H1 (cell line): ENCODE measurements at regions not wholly inside any gene's neighbourhood (a gene's known extent, or its start where the extent isn't known, plus 50 kb on each side); places are given as distances from the start of the nearest gene placed in this dataset.

Source experiments
- CTCF ChIA-PET: fragments of 300-600 bp; sonication (Branson Sonifier 250); formaldehyde crosslinking; loops from one replicate; lab custom pipeline; 2021; ENCODE audit not compliant: partially characterized antibody; lab: Charles Lee
- POLR2A ChIA-PET: fragments of 300-600 bp; sonication (Branson Sonifier 250); formaldehyde crosslinking; loops from one replicate; lab custom pipeline; 2021; ENCODE audit warnings: inconsistent platforms; ENCODE audit not compliant: partially characterized antibody; lab: Charles Lee
- DNase-seq, 2 experiments: peaks; one replicate each; pipeline versions ENCODE4 v3.0.0 to v3.0.0-alpha.2; 2010 to 2022; ENCODE audit warnings: low spot score in 2 of 2, low read depth in 1 of 2, mixed read lengths in 1 of 2
- FAIRE-seq: peaks from 2 replicates; lab custom pipeline; 2011; peaks lifted over from hg19 to GRCh38; lab: Jason Lieb, UNC
- H2AFZ ChIP-seq: 2 replicates; pipeline ENCODE4 v1.8.1; 2012; ENCODE audit warnings: low read length, inconsistent platforms
- H2AK5ac ChIP-seq: 2 replicates; pipeline ENCODE4 v1.6.1; 2013; ENCODE audit warnings: low read depth, low read length
- H2BK120ac ChIP-seq: replicated peaks from 2 replicates; pipeline ENCODE3; 2013; ENCODE audit warnings: low read depth, low read length, inconsistent platforms
- H2BK12ac ChIP-seq: 2 replicates; pipeline ENCODE4 v1.6.1; 2013; ENCODE audit warnings: low read depth, low read length
- H2BK15ac ChIP-seq: 2 replicates; pipeline ENCODE4 v1.6.1; 2013; ENCODE audit warnings: low read length
- H2BK20ac ChIP-seq: 2 replicates; pipeline ENCODE4 v1.6.1; 2013; ENCODE audit warnings: low read length
- H2BK5ac ChIP-seq: 2 replicates; pipeline ENCODE4 v1.6.1; 2013; ENCODE audit warnings: low read depth, low read length
- H3K14ac ChIP-seq: 2 replicates; pipeline ENCODE4 v1.6.1; 2013; ENCODE audit warnings: inconsistent platforms; ENCODE audit not compliant: insufficient read length
- H3K18ac ChIP-seq: 2 replicates; pipeline ENCODE4 v1.6.1; 2013; ENCODE audit warnings: low read length; ENCODE audit errors: extremely low read depth
- H3K23ac ChIP-seq: 2 replicates; pipeline ENCODE4 v1.6.1; 2013; ENCODE audit warnings: inconsistent platforms; ENCODE audit not compliant: insufficient read length
- H3K23me2 ChIP-seq: 2 replicates; pipeline ENCODE4 v1.6.1; 2013; ENCODE audit warnings: low read depth, low read length
- H3K27ac ChIP-seq: 2 replicates; pipeline ENCODE4 v1.6.1; 2011; ENCODE audit warnings: low read depth, low read length, inconsistent platforms
- H3K27me3 ChIP-seq, 4 experiments: replicated peaks in 1 of 4; 1 replicate in 1 of 4; 2 replicates in 3 of 4; pipeline versions ENCODE4 v1.6.1 to v1.8.1; 2011 to 2013; ENCODE audit warnings: low read length in 3 of 4, mild to moderate bottlenecking in 3 of 4, inconsistent platforms in 2 of 4, mixed read lengths in 2 of 4, moderate library complexity in 1 of 4; ENCODE audit not compliant: control insufficient read depth in 3 of 4, insufficient read depth in 3 of 4; ENCODE audit errors: extremely low read depth in 1 of 4
- H3K36me3 ChIP-seq, 4 experiments: 2 replicates each; pipeline versions ENCODE4 v1.6.1 to v1.8.1; 2011 to 2013; ENCODE audit warnings: mild to moderate bottlenecking in 4 of 4, low read length in 3 of 4, moderate library complexity in 2 of 4, control low read depth in 1 of 4, inconsistent platforms in 1 of 4; ENCODE audit not compliant: insufficient read depth in 4 of 4, control insufficient read depth in 2 of 4
- H3K4ac ChIP-seq: replicated peaks from 2 replicates; pipeline ENCODE3; 2013; ENCODE audit warnings: low read length, low read depth, mixed read lengths, inconsistent platforms; ENCODE audit not compliant: insufficient read length
- H3K4me1 ChIP-seq, 4 experiments: replicated peaks in 1 of 4; 1 replicate in 1 of 4; 2 replicates in 3 of 4; pipeline versions ENCODE4 v1.6.1 to v1.8.1; 2011 to 2013; ENCODE audit warnings: low read length in 3 of 4, inconsistent platforms in 2 of 4, mixed read lengths in 1 of 4; ENCODE audit not compliant: insufficient read depth in 4 of 4, control insufficient read depth in 3 of 4
- H3K4me2 ChIP-seq, 2 experiments: 2 replicates each; pipeline versions ENCODE4 v1.6.1 to v1.8.1; 2011 to 2013; ENCODE audit warnings: low read depth in 2 of 2, low read length in 2 of 2, control low read depth in 1 of 2, inconsistent platforms in 1 of 2, mild to moderate bottlenecking in 1 of 2; ENCODE audit not compliant: insufficient read depth in 1 of 2
- H3K4me3 ChIP-seq, 4 experiments: fragments of 200-600, 300-600 bp in 1 of 4; sonication (generic), shearing (Covaris generic), sonication (Bioruptor Twin) in 1 of 4; 2 replicates each; pipeline versions ENCODE4 v1.5.1 to v1.8.1; 2011 to 2016; ENCODE audit warnings: low read length in 4 of 4, low read depth in 3 of 4, control low read depth in 2 of 4, inconsistent platforms in 2 of 4, mild to moderate bottlenecking in 2 of 4, mixed read lengths in 1 of 4, moderate library complexity in 1 of 4; ENCODE audit not compliant: insufficient read depth in 2 of 4; ENCODE audit errors: extremely low read depth in 1 of 4
- H3K56ac ChIP-seq: replicated peaks from 2 replicates; pipeline ENCODE3; 2013; ENCODE audit warnings: low read depth, mild to moderate bottlenecking, mixed read lengths, low read length, inconsistent platforms; ENCODE audit not compliant: insufficient read length
- H3K79me1 ChIP-seq: 2 replicates; pipeline ENCODE4 v1.6.1; 2013; ENCODE audit warnings: low read depth, low read length, control low read depth
- H3K79me2 ChIP-seq, 2 experiments: 2 replicates each; pipeline versions ENCODE4 v1.6.1 to v1.8.1; 2012 to 2013; ENCODE audit warnings: low read length in 2 of 2, mild to moderate bottlenecking in 2 of 2, inconsistent platforms in 1 of 2; ENCODE audit not compliant: insufficient read depth in 2 of 2, control insufficient read depth in 1 of 2
- H3K9ac ChIP-seq, 4 experiments: replicated peaks in 1 of 4; 1 replicate in 1 of 4; 2 replicates in 3 of 4; pipeline versions ENCODE4 v1.6.1 to v1.8.1; 2011 to 2013; ENCODE audit warnings: low read depth in 3 of 4, low read length in 3 of 4, control low read depth in 2 of 4, mild to moderate bottlenecking in 2 of 4, moderate library complexity in 2 of 4, inconsistent platforms in 1 of 4; ENCODE audit errors: extremely low read depth in 1 of 4
- H3K9me3 ChIP-seq, 2 experiments: 2 replicates each; pipeline versions ENCODE4 v1.6.1 to v1.8.1; 2012 to 2013; ENCODE audit warnings: mild to moderate bottlenecking in 2 of 2, moderate library complexity in 2 of 2, control low read depth in 1 of 2, inconsistent platforms in 1 of 2, low read depth in 1 of 2, low read length in 1 of 2, mixed read lengths in 1 of 2; ENCODE audit not compliant: insufficient read depth in 2 of 2
- H4K20me1 ChIP-seq, 2 experiments: replicated peaks in 1 of 2; 2 replicates each; pipeline versions ENCODE3 to v1.8.1; 2011 to 2013; ENCODE audit warnings: inconsistent platforms in 2 of 2, low read length in 2 of 2, mild to moderate bottlenecking in 1 of 2; ENCODE audit not compliant: insufficient read depth in 2 of 2, control insufficient read depth in 1 of 2
- H4K5ac ChIP-seq: 2 replicates; pipeline ENCODE4 v1.6.1; 2013; ENCODE audit warnings: low read length, low read depth, mixed read lengths, inconsistent platforms; ENCODE audit not compliant: insufficient read length
- H4K8ac ChIP-seq: 2 replicates; pipeline ENCODE4 v1.8.0; 2013; ENCODE audit warnings: mild to moderate bottlenecking, moderate library complexity, low read length, inconsistent platforms; ENCODE audit not compliant: insufficient read depth; ENCODE audit errors: extremely low read depth
- H4K91ac ChIP-seq: replicated peaks from 2 replicates; pipeline ENCODE3; 2013; ENCODE audit warnings: low read length, mixed read lengths, inconsistent platforms; ENCODE audit not compliant: insufficient read length
- CEBPB ChIP-seq: IDR thresholded peaks from 2 replicates; pipeline ENCODE4 v1.6.1; 2012; ENCODE audit warnings: low read depth, low read length
- CREB1 ChIP-seq: IDR thresholded peaks from 2 replicates; pipeline ENCODE4 v1.6.1; 2012; ENCODE audit warnings: inconsistent platforms
- EGR1 ChIP-seq: IDR thresholded peaks from 2 replicates; pipeline ENCODE4 v1.6.1; 2011; ENCODE audit warnings: low read depth, low read length, borderline replicate concordance
- EP300 ChIP-seq, 2 experiments: IDR thresholded peaks; 1 replicate in 1 of 2; 2 replicates in 1 of 2; pipeline ENCODE4 v1.6.1; 2011 to 2012; ENCODE audit warnings: low read depth in 2 of 2, low read length in 2 of 2, mild to moderate bottlenecking in 2 of 2, borderline replicate concordance in 1 of 2, inconsistent platforms in 1 of 2, moderate library complexity in 1 of 2
- GTF2F1 ChIP-seq: IDR thresholded peaks from 2 replicates; pipeline ENCODE4 v1.6.1; 2012; ENCODE audit warnings: low read depth, low read length, improper control_type of control experiment, borderline replicate concordance
- KDM1A ChIP-seq: fragments of 200-600, 300-600 bp; sonication (generic); IDR thresholded peaks from 2 replicates; pipeline ENCODE4 v1.7.1; 2016; ENCODE audit warnings: mild to moderate bottlenecking, low read length, borderline replicate concordance
- RNF2 ChIP-seq: fragments of 200-900, 300-1000 bp; sonication (generic); IDR thresholded peaks from 2 replicates; pipeline ENCODE4 v1.7.1; 2016; ENCODE audit warnings: borderline replicate concordance, low read depth, mild to moderate bottlenecking, antibody characterized with exemption, low read length; ENCODE audit not compliant: poor library complexity, severe bottlenecking; ENCODE audit errors: missing control alignments
- SP4 ChIP-seq: IDR thresholded peaks from 2 replicates; pipeline ENCODE4 v1.6.1; 2012; ENCODE audit warnings: low read length, inconsistent platforms
- SRF ChIP-seq: IDR thresholded peaks from 2 replicates; pipeline ENCODE4 v1.6.1; 2011; ENCODE audit warnings: mild to moderate bottlenecking, low read depth, low read length, moderate library complexity
- TAF1 ChIP-seq: IDR thresholded peaks from 2 replicates; pipeline ENCODE4 v1.6.1; 2011; ENCODE audit warnings: mild to moderate bottlenecking, low read depth, low read length
- TBP ChIP-seq: IDR thresholded peaks from 2 replicates; pipeline ENCODE4 v1.6.1; 2011; ENCODE audit warnings: low read depth, low read length, improper control_type of control experiment
- WGBS, 2 experiments: shearing (Covaris generic) in 1 of 2; methylation state at CpG; one replicate each; pipeline versions ENCODE4 v1.1.6 to v1.1.7; 2013 to 2015; ENCODE audit warnings: low lambda C conversion rate in 2 of 2, mixed read lengths in 2 of 2, inconsistent platforms in 1 of 2, low coverage in 1 of 2, missing lambda C conversion rate in 1 of 2; ENCODE audit not compliant: insufficient replicate concordance in 2 of 2, insufficient coverage in 1 of 2, insufficient read length in 1 of 2; ENCODE audit errors: extremely low coverage in 1 of 2, missing lambda C conversion rate in 1 of 2; 5-methylcytosine and 5-hydroxymethylcytosine counted together
- TF ChIP-seq, protein P1 (sequence below): IDR thresholded peaks from 2 replicates; pipeline ENCODE4 v1.6.1; 2011; ENCODE audit warnings: low read length, improper control_type of control experiment

GRCh38 chr7:91671245-91671644 lies 209.3 kb downstream of the MTERF1 start:
- Histone ChIP-seq H3K27me3 (no peaks in the 10 kb centered on the region), H2AFZ (no peak overlapping the region), H4K91ac (no peak overlapping the region), H3K4me1 (no peaks in the 10 kb centered on the region), H3K4me3 (no peak overlapping the region), H4K5ac (no peak overlapping the region), H2BK5ac (no peak overlapping the region), H2BK20ac (no peak overlapping the region), H3K9me3 (no peaks in the 10 kb centered on the region), H3K4me2 (no peak overlapping the region), H3K18ac (no peak overlapping the region), H3K4ac (no peak overlapping the region), H3K56ac (no peak overlapping the region), H2BK15ac (no peak overlapping the region), H3K23ac (no peak overlapping the region), H3K36me3 (no peaks in the 10 kb centered on the region), H4K20me1 (no peaks in the 10 kb centered on the region), H2AK5ac (no peak overlapping the region), H3K27ac (no peak overlapping the region), H2BK12ac (no peak overlapping the region), H4K8ac (no peak overlapping the region), H3K14ac (no peak overlapping the region), H3K79me2 (no peaks in the 10 kb centered on the region), H2BK120ac (no peak overlapping the region), H3K9ac (no peak overlapping the region), H3K23me2 (no peaks in the 10 kb centered on the region), H3K79me1 (no peaks in the 10 kb centered on the region)
- FAIRE-seq (no peak), DNase-seq (no peak)
- ChIA-PET CTCF (no interaction called here), POLR2A (no interaction called here)
- TF ChIP-seq SRF (no peak), EP300 (IDR thresholded peaks at IDR 0.05; ENCODE audit: borderline replicate concordance in 1 of 2, low read depth in 2 of 2, low read length in 2 of 2) (no peak), EGR1 (no peak), CEBPB (no peak), CREB1 (no peak), SP4 (no peak), GTF2F1 (no peak), TBP (no peak), KDM1A (no peak), RNF2 (no peak), TAF1 (no peak)
- TF ChIP-seq, protein P1, sequence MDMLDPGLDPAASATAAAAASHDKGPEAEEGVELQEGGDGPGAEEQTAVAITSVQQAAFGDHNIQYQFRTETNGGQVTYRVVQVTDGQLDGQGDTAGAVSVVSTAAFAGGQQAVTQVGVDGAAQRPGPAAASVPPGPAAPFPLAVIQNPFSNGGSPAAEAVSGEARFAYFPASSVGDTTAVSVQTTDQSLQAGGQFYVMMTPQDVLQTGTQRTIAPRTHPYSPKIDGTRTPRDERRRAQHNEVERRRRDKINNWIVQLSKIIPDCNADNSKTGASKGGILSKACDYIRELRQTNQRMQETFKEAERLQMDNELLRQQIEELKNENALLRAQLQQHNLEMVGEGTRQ = no peak
- 100% methylated on average over 1 of the region's 3 CpGs; no CpG with 5 or more reads in 1 of the 2 experiments for WGBS, 2 experiments
